GM21576 (cell line): ENCODE measurements at regions not wholly inside any gene's neighbourhood (a gene's known extent, or its start where the extent isn't known, plus 50 kb on each side); places are given as distances from the start of the nearest gene placed in this dataset.
"Not testable (repeated sequence)": the region's sequence is repeated elsewhere in the genome, so short reads cannot be mapped to it uniquely, and the experiment has no call there.

ENCODE experiments used
- ATAC-seq: cut with Tn5 transposase; IDR thresholded peaks from one replicate; pipeline ENCODE4 v1.9.1; 2021; ENCODE audit warnings: mild to moderate bottlenecking, moderate library complexity; ENCODE audit not compliant: unreplicated experiment

DNA sequence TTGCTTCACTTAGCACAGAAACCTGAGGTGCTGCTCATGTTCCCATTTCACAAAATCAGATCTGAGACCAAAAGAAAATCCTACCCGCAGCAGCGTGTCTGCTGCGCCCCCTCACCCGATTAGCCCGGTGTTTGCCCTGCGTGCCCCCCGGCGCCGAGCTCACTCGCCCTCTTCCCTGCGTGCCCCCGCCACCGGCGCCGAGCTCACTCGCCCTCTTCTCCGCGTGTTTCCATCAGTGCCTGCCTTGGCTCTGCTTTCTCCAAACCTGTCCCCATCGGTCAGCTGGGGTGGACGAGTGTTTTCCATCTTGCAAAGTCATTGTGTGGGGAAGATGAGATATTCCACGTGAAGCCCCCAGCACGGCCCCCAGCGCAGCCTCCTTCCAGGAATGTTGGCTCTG lies 225.3 kb upstream of the PITRM1 start:
- no peak for ATAC-seq

DNA sequence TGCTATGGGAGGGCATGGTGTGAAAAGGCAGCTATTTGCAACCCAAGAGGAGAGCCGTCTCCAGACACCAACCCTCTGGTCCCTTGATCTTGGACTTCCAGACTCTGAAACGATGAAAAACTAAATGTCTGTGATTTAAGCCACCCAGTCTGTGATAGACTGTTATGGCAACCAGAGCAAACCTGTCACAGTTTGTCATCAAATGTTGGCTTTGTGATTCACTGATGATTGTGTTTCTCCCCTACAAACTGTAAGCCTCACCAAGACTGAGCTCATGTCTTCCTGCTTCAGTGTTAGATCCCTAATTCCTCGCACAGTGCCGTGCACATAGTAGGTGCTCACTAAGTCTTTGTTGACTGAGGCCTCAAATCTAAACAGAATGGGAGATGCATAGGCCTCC lies 224.6 kb upstream of the PITRM1 start:
- no peak for ATAC-seq

DNA sequence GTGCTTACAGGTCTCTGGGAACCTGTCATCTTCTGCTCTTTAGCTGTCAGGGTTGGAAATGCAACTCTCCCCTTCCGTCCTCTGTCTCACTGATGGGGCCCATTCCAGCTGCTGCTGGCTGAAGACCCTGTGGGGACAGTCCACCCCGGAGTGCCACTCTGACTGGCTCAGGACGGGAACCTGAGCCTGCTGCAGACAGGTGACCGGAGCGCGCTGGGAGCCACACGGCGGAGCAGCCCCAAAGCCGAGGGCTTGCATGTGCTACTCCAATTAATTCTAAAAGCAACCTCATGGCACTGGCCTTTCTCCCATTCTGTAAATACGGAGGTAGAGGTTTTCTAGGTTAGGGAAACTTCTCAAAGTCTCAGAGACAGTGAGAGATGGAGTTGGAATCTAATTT lies 223.5 kb upstream of the PITRM1 start:
- ATAC-seq: no peak

DNA sequence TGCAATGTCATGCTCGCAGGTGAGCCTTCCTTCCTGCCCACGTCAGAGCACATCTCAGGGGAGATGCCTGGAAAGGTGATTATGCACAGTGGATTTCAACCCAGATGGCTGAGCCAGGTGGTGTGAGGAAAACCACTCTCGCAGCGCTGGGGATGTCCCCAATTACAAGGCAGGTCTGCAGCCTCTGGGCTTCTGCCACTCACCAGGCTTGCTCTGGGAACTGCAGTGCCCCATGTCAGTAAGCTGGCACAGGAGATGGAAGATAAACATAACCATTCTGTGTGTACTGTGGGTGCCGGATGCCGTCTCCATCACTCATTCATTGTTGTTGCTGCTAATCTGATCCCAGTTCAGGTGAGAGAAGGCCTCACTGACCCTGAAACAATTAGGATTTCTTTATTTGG lies 222.9 kb upstream of the PITRM1 start:
- ATAC-seq: no peak

DNA sequence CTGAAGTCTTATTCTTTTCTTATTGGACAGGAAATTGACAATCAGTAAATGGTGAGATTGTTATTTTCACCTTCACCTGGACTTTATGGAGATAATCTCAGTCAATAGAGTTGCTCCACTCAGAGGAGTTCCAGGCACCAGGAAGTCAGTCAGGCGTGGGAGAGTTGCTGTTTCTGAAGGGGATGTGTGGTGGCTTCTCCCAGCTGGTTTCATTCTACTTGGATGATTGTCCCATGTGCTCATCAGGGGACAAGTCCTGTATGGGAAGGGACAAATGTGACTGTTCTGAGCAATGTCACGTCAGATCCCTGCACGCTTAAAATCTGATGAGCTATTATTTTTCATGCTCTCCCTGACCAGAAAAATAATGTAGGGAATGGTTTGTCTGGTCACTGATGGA lies 222.5 kb upstream of the PITRM1 start:
- ATAC-seq: no peak

DNA sequence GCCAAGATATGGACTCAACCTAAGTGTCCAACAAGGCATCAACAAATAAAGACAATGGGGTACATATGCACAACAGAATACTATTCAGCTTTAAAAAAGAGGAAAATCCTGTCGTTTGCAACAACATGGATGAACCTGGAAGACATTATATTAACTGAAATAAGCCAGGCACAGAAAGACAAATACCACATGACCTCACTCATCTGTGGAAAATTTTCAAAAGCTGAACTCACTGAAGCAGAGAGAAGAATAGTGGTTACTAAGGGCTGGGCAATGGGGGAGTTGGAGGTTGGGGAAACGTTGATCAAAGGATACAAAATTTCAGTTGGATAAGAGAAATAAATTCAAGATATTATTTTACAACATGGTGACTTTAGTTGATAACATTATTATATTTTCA lies 221.4 kb upstream of the PITRM1 start:
- ATAC-seq: no peak

DNA sequence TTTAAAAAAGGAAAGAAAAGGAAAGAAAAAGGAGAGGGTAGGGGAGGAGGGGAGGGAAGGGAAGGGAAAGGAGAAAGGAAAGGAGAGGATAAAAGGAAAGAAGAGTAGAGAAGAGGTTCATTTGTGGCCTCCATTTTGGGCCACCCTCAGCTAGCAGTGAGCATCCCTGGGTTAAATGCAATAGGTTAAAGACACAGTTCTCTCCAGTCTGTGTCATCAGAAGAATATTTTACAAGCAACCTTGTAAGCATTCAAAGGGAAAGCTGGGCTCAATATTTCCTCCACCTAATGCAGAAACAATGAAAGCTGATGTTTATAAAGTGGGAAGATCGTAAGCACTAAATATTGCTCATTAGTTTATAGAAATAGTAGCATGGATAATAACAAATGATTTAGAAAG lies 219.1 kb upstream of the PITRM1 start:
- ATAC-seq: no peak

DNA sequence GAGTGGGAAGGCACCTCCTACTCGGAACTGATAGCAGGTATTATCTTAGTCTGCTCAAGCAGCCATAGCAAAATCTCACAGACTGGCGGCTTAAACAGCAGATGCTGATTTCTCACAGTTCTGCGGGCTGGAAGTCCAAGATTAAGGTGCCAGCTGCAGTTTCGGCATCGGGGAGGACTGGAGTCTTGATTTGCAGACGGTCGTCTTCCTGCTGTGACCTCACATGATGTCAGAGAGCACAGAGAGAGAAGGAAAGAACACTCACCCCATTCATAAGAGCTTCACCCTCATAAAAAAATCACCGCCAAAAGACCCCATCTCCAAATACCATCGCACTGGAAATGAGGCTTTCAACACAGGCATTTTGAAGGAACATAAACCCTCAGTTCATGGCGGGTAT lies 216.5 kb upstream of the PITRM1 start:
- ATAC-seq: no peak

DNA sequence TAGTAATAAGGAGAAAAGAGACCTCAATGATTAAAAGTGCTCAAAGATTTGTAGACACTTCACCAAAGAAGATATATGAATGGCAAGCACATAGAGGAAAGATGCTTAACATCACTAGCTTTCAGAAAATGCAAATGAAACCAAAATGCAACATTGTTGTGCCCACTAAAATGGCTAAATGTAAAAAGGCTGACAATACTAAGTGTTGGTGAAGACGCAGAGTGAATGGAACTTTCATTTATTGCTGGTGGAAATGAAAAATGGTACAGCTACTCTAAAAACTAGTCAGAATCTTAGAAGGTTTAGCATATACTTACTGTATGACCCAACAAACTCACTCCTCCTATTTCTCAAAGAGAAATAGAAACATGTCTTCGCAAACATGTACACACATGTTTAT lies 212.9 kb upstream of the PITRM1 start:
- no peak for ATAC-seq

DNA sequence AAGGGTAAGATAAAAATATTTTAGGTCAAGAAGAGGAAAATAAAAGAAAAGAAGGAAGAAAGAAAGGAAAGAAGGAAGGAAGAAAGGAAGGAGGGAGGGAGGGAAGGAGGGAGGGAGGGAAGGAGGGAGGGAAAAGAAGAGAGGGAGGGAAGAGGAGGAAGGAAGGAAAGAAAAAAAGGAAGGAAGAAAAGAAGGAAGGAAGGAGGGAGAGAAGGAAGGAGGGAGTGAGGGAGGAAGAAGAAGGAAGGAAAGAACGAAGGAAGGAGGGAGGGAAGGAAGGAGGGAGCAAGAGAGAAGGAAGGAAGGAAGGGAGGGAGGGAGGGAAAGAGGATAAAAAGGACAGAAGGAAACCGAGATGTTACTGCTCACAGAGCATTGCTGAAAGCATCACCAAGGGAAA lies 209.5 kb upstream of the PITRM1 start:
- no peak for ATAC-seq

DNA sequence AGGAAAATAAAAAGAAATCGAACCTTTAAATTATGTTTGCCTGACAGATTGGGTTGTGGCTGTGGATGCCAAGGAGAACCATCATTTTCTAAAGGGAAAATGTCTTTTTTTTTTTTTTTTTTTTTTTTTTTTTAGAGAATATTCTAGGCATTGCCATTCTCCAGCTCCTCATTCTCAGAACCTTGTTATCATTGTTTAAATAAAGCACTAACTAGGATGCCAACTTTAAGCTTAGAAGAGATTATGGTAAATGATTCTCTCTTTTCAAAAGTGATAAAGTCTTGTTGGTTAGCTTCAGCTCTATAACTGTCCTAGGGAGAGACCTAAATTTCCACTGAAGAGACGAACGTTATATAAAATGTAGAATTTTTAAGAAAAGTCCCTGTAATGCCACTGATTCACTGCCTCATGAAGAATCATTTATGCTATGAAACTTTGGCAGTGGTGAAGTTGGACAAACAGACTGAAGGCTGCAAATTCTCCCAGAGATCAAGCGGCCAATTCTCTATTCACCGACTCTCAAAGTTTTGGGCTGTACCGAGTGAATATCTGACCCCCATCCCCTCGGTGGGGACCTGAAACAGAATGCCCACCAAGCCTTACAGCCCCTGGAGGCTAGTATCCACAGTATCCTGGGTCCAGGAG lies 207.9 kb upstream of the PITRM1 start:
- no peak for ATAC-seq

DNA sequence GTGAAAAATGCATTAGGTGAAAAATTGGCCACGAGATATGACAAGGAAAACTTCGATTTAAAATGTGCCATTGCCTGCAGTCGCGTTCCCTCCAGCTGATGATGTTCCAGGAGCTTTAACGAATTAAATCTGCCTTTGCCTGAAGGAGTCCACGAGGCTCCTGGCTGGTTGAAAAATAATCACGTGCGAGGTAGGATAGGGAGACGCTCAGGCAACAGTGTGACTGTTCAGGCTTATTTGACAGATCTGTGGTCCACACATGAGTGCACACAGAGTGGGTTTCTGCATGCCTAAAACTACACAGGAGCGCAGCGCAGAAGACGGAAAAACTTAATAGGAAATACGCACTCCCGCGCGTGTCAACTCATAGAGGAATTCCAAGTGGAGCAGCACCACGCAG lies 204.0 kb upstream of the PITRM1 start:
- no peak for ATAC-seq

DNA sequence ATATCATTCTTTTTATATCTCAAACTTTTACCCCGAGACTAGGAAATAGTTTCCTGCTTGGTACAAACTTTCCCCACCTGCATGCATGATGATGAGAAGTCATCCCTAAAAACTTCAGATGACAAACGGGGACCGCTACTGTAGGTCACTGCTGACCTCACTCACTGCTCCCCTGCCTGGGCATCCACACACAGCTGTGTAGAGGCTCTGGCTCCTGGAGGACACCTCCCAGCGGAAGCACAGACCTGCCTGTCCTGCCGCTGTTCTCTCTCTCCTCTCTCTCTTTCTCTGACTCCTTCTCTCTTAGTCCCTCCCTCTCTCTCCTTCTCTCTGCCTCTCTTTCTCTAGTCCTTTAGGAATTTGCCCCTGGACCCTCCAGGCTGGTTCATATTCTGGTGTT lies 202.9 kb upstream of the PITRM1 start:
- ATAC-seq: no peak

DNA sequence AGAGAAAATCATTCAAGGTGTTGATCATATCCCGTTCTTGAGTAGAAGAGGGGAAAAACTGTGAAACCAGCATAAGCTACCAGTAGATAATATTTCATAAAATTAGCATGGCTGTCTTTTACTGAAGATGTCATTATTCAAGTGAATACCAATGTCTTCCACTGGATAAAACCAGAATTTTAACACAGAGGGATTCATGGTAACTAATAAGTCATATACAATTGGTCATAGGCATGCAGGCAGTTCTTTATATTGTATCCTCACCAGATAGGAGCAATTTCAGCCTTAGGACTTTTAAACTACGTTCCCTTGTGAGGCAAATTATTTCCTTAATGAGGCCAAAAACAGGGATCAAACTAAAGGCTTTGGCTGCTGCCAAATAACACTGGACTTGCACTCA lies 202.3 kb upstream of the PITRM1 start:
- no peak for ATAC-seq

DNA sequence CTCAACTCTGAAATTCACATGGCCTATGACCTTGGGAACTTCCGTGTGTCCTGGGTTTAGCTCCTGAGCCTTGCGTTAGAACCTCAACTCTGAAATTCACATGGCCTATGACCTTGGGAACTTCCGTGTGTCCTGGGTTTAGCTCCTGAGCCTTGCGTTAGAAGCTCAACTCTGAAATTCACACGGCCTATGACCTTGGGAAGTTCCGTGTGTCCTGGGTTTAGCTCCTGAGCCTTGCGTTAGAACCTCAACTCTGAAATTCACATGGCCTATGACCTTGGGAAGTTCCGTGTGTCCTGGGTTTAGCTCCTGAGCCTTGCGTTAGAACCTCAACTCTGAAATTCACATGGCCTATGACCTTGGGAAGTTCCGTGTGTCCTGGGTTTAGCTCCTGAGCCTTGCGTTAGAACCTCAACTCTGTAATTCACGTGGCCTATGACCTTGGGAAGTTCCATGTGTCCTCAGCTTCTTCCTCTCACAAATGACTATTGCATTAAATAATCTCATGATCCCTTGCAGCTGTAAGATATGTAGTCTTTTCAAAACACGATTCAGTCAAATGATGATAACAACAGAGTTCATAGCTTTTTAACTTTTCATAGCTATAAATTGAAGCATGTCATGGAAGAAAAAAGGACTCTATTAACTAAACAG lies 200.9 kb upstream of the PITRM1 start:
- not testable (repeated sequence) for ATAC-seq

DNA sequence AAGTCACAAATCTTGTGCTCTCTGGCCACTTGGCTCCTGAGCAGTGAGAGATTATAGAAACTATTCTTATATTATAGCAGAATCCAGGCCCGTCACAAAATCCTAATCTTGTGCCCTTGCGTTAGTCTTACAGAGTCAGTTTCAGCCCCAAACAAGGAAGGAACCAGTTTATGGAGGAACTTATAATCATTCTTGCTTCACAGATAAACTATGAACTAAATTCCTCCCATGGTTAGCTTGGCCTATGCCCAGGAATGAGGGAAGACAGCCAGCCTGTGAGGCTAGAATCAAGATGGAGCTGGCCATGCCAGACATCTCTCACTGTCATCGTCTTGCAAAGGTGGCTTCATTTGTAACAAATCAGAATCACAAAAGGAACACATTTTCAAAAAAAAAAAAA lies 199.7 kb upstream of the PITRM1 start:
- no peak for ATAC-seq

DNA sequence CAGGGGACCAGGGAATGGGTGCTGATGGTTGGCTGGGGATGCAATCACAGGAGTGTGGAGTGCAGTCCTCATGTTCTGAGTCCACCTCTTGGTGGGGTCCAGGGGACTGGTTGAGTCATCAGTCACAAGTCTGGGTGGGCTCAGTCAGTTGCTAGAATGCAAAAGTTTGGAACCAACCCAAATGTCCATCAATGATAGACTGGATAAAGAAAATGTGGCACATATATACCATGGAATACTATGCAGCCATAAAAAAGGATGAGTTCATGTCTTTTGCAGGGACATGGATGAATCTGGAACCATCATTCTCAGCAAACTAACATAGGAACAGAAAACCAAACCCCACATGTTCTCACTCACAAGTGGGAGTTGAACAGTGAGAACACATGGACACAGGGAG lies 199.0 kb upstream of the PITRM1 start:
- ATAC-seq: not testable (repeated sequence)

DNA sequence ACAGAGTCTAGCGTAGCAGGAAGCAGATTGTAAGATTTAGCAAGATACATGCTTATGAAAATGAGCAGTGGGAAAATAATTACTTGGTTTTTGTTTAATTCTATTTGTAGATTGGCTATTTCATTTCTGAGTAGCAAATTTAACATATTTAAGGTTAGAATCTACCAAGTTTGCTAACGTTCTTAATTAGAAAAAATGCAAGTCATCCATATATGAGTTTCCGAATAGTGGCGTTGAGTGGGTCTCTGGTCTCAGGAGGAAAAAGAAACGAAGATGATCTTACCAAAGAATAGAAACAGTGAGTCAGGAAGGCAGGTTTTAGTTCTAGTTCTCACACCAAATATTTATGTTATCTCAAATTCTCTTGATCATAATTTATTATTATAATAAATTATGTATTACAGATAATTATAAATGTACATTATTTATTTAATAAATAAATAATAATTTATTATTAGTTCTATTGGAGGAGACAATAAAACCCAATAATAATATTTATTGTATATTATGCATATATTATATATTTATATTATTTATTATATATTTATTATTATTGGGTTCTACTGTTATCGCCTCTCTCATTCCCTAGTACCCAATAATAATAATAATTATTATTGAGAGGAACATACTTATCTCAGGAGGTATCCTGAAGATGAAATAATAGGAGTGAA lies 194.3 kb upstream of the PITRM1 start:
- no peak for ATAC-seq

DNA sequence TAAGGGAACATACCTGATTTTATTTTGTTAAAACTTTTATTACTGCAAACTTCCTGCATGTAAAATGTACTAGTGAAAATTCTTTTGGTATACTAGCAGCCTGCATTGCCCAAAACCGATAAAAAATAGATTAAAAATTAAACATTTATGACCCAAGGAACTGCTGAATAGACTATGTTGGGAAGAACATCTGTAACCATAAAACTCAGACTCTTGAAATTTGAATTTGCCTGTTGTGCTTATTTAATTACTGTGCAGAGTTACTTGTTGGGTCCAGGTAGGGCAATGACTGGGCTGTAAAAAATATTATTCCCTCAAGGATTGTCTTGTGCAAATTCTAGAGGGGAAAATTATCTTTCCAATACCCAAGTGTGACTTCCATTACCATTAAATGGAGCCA lies 193.5 kb upstream of the PITRM1 start:
- no peak for ATAC-seq

DNA sequence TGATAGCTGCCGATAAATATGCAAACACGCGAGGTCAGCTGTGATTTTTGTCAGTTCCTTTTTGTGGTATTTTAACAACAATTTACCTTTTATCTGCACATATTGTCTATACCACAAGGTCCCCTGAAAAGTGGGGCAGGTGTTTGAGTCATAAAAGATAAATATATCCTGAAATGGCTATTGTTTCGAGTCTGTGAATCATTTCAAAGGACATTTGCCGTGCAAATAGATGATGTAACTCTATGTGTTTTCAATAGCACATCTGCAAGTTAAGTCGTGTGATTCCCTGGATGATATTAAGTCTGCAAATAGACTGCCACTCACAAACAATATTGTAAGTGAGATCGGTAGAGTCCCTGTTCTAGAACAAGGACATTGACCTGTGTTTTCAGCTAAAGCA lies 193.0 kb upstream of the PITRM1 start:
- no peak for ATAC-seq

DNA sequence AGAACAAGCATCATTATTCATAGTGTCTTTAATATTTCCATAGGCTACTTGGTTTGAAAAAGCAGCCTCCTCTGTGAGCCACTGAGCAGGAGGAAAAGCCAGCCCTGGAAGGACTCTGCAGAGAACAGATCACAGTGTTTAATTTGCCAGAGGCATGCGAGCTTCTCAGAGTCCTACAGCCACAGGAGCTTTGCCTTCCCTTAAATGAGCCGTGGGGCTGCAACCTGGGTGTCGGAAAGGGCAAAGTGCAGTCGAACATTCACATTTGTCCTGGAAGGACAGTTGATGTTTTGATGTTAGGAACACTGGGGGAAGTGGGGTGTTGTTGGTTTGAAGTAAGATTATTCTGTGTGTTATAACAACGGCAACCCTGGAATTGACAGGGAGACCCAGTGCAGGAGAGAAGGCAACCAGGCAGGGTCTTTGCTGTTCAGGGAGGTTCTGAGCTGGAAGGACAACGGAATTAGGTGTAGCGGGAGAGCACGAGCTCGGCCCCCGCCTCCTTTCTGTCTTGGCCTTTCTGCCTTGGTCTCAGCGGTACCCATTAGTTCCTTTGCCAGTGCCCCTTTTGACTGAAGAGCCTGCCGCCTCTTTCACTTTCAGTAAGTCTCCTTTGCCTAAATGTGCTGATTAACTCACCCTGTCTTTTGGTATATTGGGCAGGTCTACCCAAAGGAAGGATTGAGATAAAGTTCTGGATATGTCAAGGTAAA lies 192.3 kb upstream of the PITRM1 start:
- no peak for ATAC-seq
